H1 (cell line): ENCODE measurements at regions not wholly inside any gene's neighbourhood (a gene's known extent, or its start where the extent isn't known, plus 50 kb on each side); places are given as distances from the start of the nearest gene placed in this dataset.

ENCODE experiments used
- CTCF ChIA-PET: fragments of 300-600 bp; sonication (Branson Sonifier 250); formaldehyde crosslinking; loops from one replicate; lab custom pipeline; 2021; ENCODE audit not compliant: partially characterized antibody; lab: Charles Lee
- POLR2A ChIA-PET: fragments of 300-600 bp; sonication (Branson Sonifier 250); formaldehyde crosslinking; loops from one replicate; lab custom pipeline; 2021; ENCODE audit warnings: inconsistent platforms; ENCODE audit not compliant: partially characterized antibody; lab: Charles Lee
- DNase-seq, 2 experiments: peaks; one replicate each; pipeline versions ENCODE4 v3.0.0 to v3.0.0-alpha.2; 2010 to 2022; ENCODE audit warnings: low spot score in 2 of 2, low read depth in 1 of 2, mixed read lengths in 1 of 2
- FAIRE-seq: peaks from 2 replicates; lab custom pipeline; 2011; peaks lifted over from hg19 to GRCh38; lab: Jason Lieb, UNC
- H2AFZ ChIP-seq: 2 replicates; pipeline ENCODE4 v1.8.1; 2012; ENCODE audit warnings: low read length, inconsistent platforms
- H2AK5ac ChIP-seq: 2 replicates; pipeline ENCODE4 v1.6.1; 2013; ENCODE audit warnings: low read depth, low read length
- H2BK120ac ChIP-seq: replicated peaks from 2 replicates; pipeline ENCODE3; 2013; ENCODE audit warnings: low read depth, low read length, inconsistent platforms
- H2BK12ac ChIP-seq: 2 replicates; pipeline ENCODE4 v1.6.1; 2013; ENCODE audit warnings: low read depth, low read length
- H2BK15ac ChIP-seq: 2 replicates; pipeline ENCODE4 v1.6.1; 2013; ENCODE audit warnings: low read length
- H2BK20ac ChIP-seq: 2 replicates; pipeline ENCODE4 v1.6.1; 2013; ENCODE audit warnings: low read length
- H2BK5ac ChIP-seq: 2 replicates; pipeline ENCODE4 v1.6.1; 2013; ENCODE audit warnings: low read depth, low read length
- H3K14ac ChIP-seq: 2 replicates; pipeline ENCODE4 v1.6.1; 2013; ENCODE audit warnings: inconsistent platforms; ENCODE audit not compliant: insufficient read length
- H3K18ac ChIP-seq: 2 replicates; pipeline ENCODE4 v1.6.1; 2013; ENCODE audit warnings: low read length; ENCODE audit errors: extremely low read depth
- H3K23ac ChIP-seq: 2 replicates; pipeline ENCODE4 v1.6.1; 2013; ENCODE audit warnings: inconsistent platforms; ENCODE audit not compliant: insufficient read length
- H3K23me2 ChIP-seq: 2 replicates; pipeline ENCODE4 v1.6.1; 2013; ENCODE audit warnings: low read depth, low read length
- H3K27ac ChIP-seq: 2 replicates; pipeline ENCODE4 v1.6.1; 2011; ENCODE audit warnings: low read depth, low read length, inconsistent platforms
- H3K27me3 ChIP-seq, 4 experiments: replicated peaks in 1 of 4; 1 replicate in 1 of 4; 2 replicates in 3 of 4; pipeline versions ENCODE4 v1.6.1 to v1.8.1; 2011 to 2013; ENCODE audit warnings: low read length in 3 of 4, mild to moderate bottlenecking in 3 of 4, inconsistent platforms in 2 of 4, mixed read lengths in 2 of 4, moderate library complexity in 1 of 4; ENCODE audit not compliant: control insufficient read depth in 3 of 4, insufficient read depth in 3 of 4; ENCODE audit errors: extremely low read depth in 1 of 4
- H3K36me3 ChIP-seq, 4 experiments: 2 replicates each; pipeline versions ENCODE4 v1.6.1 to v1.8.1; 2011 to 2013; ENCODE audit warnings: mild to moderate bottlenecking in 4 of 4, low read length in 3 of 4, moderate library complexity in 2 of 4, control low read depth in 1 of 4, inconsistent platforms in 1 of 4; ENCODE audit not compliant: insufficient read depth in 4 of 4, control insufficient read depth in 2 of 4
- H3K4ac ChIP-seq: replicated peaks from 2 replicates; pipeline ENCODE3; 2013; ENCODE audit warnings: low read length, low read depth, mixed read lengths, inconsistent platforms; ENCODE audit not compliant: insufficient read length
- H3K4me1 ChIP-seq, 4 experiments: replicated peaks in 1 of 4; 1 replicate in 1 of 4; 2 replicates in 3 of 4; pipeline versions ENCODE4 v1.6.1 to v1.8.1; 2011 to 2013; ENCODE audit warnings: low read length in 3 of 4, inconsistent platforms in 2 of 4, mixed read lengths in 1 of 4; ENCODE audit not compliant: insufficient read depth in 4 of 4, control insufficient read depth in 3 of 4
- H3K4me2 ChIP-seq, 2 experiments: 2 replicates each; pipeline versions ENCODE4 v1.6.1 to v1.8.1; 2011 to 2013; ENCODE audit warnings: low read depth in 2 of 2, low read length in 2 of 2, control low read depth in 1 of 2, inconsistent platforms in 1 of 2, mild to moderate bottlenecking in 1 of 2; ENCODE audit not compliant: insufficient read depth in 1 of 2
- H3K4me3 ChIP-seq, 4 experiments: fragments of 200-600, 300-600 bp in 1 of 4; sonication (generic), shearing (Covaris generic), sonication (Bioruptor Twin) in 1 of 4; 2 replicates each; pipeline versions ENCODE4 v1.5.1 to v1.8.1; 2011 to 2016; ENCODE audit warnings: low read length in 4 of 4, low read depth in 3 of 4, control low read depth in 2 of 4, inconsistent platforms in 2 of 4, mild to moderate bottlenecking in 2 of 4, mixed read lengths in 1 of 4, moderate library complexity in 1 of 4; ENCODE audit not compliant: insufficient read depth in 2 of 4; ENCODE audit errors: extremely low read depth in 1 of 4
- H3K56ac ChIP-seq: replicated peaks from 2 replicates; pipeline ENCODE3; 2013; ENCODE audit warnings: low read depth, mild to moderate bottlenecking, mixed read lengths, low read length, inconsistent platforms; ENCODE audit not compliant: insufficient read length
- H3K79me1 ChIP-seq: 2 replicates; pipeline ENCODE4 v1.6.1; 2013; ENCODE audit warnings: low read depth, low read length, control low read depth
- H3K79me2 ChIP-seq, 2 experiments: 2 replicates each; pipeline versions ENCODE4 v1.6.1 to v1.8.1; 2012 to 2013; ENCODE audit warnings: low read length in 2 of 2, mild to moderate bottlenecking in 2 of 2, inconsistent platforms in 1 of 2; ENCODE audit not compliant: insufficient read depth in 2 of 2, control insufficient read depth in 1 of 2
- H3K9ac ChIP-seq, 4 experiments: replicated peaks in 1 of 4; 1 replicate in 1 of 4; 2 replicates in 3 of 4; pipeline versions ENCODE4 v1.6.1 to v1.8.1; 2011 to 2013; ENCODE audit warnings: low read depth in 3 of 4, low read length in 3 of 4, control low read depth in 2 of 4, mild to moderate bottlenecking in 2 of 4, moderate library complexity in 2 of 4, inconsistent platforms in 1 of 4; ENCODE audit errors: extremely low read depth in 1 of 4
- H3K9me3 ChIP-seq, 2 experiments: 2 replicates each; pipeline versions ENCODE4 v1.6.1 to v1.8.1; 2012 to 2013; ENCODE audit warnings: mild to moderate bottlenecking in 2 of 2, moderate library complexity in 2 of 2, control low read depth in 1 of 2, inconsistent platforms in 1 of 2, low read depth in 1 of 2, low read length in 1 of 2, mixed read lengths in 1 of 2; ENCODE audit not compliant: insufficient read depth in 2 of 2
- H4K20me1 ChIP-seq, 2 experiments: replicated peaks in 1 of 2; 2 replicates each; pipeline versions ENCODE3 to v1.8.1; 2011 to 2013; ENCODE audit warnings: inconsistent platforms in 2 of 2, low read length in 2 of 2, mild to moderate bottlenecking in 1 of 2; ENCODE audit not compliant: insufficient read depth in 2 of 2, control insufficient read depth in 1 of 2
- H4K5ac ChIP-seq: 2 replicates; pipeline ENCODE4 v1.6.1; 2013; ENCODE audit warnings: low read length, low read depth, mixed read lengths, inconsistent platforms; ENCODE audit not compliant: insufficient read length
- H4K8ac ChIP-seq: 2 replicates; pipeline ENCODE4 v1.8.0; 2013; ENCODE audit warnings: mild to moderate bottlenecking, moderate library complexity, low read length, inconsistent platforms; ENCODE audit not compliant: insufficient read depth; ENCODE audit errors: extremely low read depth
- H4K91ac ChIP-seq: replicated peaks from 2 replicates; pipeline ENCODE3; 2013; ENCODE audit warnings: low read length, mixed read lengths, inconsistent platforms; ENCODE audit not compliant: insufficient read length
- BACH1 ChIP-seq: IDR thresholded peaks from 2 replicates; pipeline ENCODE4 v1.6.1; 2012; ENCODE audit warnings: low read length, improper control_type of control experiment
- CBX5 ChIP-seq: fragments of 300-800, 300-1000 bp; sonication (generic); IDR thresholded peaks from 2 replicates; pipeline ENCODE4 v1.7.1; 2016; ENCODE audit warnings: antibody characterized with exemption, low read length, low read depth
- CTBP2 ChIP-seq: IDR thresholded peaks from 2 replicates; pipeline ENCODE4 v1.7.0; 2011; ENCODE audit warnings: borderline replicate concordance, mild to moderate bottlenecking, moderate library complexity, mixed read lengths, low read length; ENCODE audit not compliant: insufficient read depth, insufficient read length
- POU5F1 ChIP-seq: IDR thresholded peaks from 2 replicates; pipeline ENCODE4 v1.6.1; 2011; ENCODE audit warnings: low read depth, mild to moderate bottlenecking, low read length, moderate library complexity
- SRF ChIP-seq: IDR thresholded peaks from 2 replicates; pipeline ENCODE4 v1.6.1; 2011; ENCODE audit warnings: mild to moderate bottlenecking, low read depth, low read length, moderate library complexity

GRCh38 chr16:76190480-76190879 lies 86.7 kb upstream of the CNTNAP4 start:
- no peak overlapping the region for H2BK15ac ChIP-seq
- H3K14ac ChIP-seq: no peak overlapping the region
- H4K91ac ChIP-seq: no peak overlapping the region
- H3K9ac ChIP-seq: no peak overlapping the region
- H3K23ac ChIP-seq: no peak overlapping the region
- H3K18ac ChIP-seq: no peak overlapping the region
- peaks cover 0 to 5% (median 2%) of the 10 kb centered on the region in 4 experiments; a peak in 2 of 7 replicates for H3K4me1 ChIP-seq
- no peak overlapping the region for H3K4me3 ChIP-seq
- no peaks in the 10 kb centered on the region for H3K23me2 ChIP-seq
- H3K27ac ChIP-seq: no peak overlapping the region
- TF ChIP-seq SRF (no peak), CBX5 (no peak), POU5F1 (no peak), CTBP2 (no peak), BACH1 (no peak)
- no peaks in the 10 kb centered on the region for H3K79me2 ChIP-seq
- no peak overlapping the region for H2AK5ac ChIP-seq
- DNase-seq: no peak
- no peak overlapping the region for H3K4ac ChIP-seq
- H3K9me3 ChIP-seq: no peaks in the 10 kb centered on the region
- no peaks in the 10 kb centered on the region for H3K79me1 ChIP-seq
- H3K4me2 ChIP-seq: no peak overlapping the region
- H2BK12ac ChIP-seq: no peak overlapping the region
- no peaks in the 10 kb centered on the region for H4K20me1 ChIP-seq
- no peak overlapping the region for H4K8ac ChIP-seq
- H2AFZ ChIP-seq: no peak overlapping the region
- H2BK5ac ChIP-seq: no peak overlapping the region
- H3K27me3 ChIP-seq: peaks cover 0 to 1% (median 0%) of the 10 kb centered on the region in 4 experiments; a peak in 1 of 7 replicates
- H3K36me3 ChIP-seq: no peaks in the 10 kb centered on the region
- CTCF ChIA-PET: no interaction called here
- FAIRE-seq: no peak
- no peak overlapping the region for H2BK120ac ChIP-seq
- H4K5ac ChIP-seq: no peak overlapping the region
- POLR2A ChIA-PET: no interaction called here
- H2BK20ac ChIP-seq: no peak overlapping the region
- H3K56ac ChIP-seq: no peak overlapping the region
